Nephron (organoid): ENCODE measurements at regions not wholly inside any gene's neighbourhood (a gene's known extent, or its start where the extent isn't known, plus 50 kb on each side); places are given as distances from the start of the nearest gene placed in this dataset.

Source experiments
- H3K27ac Mint-ChIP-seq, 3 experiments: 2 replicates each; pipeline ENCODE4 v1.8.0; 2020; ENCODE audit warnings: mixed read lengths in 3 of 3, mild to moderate bottlenecking in 2 of 3, moderate library complexity in 1 of 3
- H3K27me3 Mint-ChIP-seq: 2 replicates; pipeline ENCODE4 v1.8.0; 2021; ENCODE audit warnings: low read depth, mild to moderate bottlenecking, moderate library complexity, mixed read lengths
- H3K36me3 Mint-ChIP-seq: 2 replicates; pipeline ENCODE4 v1.8.0; 2020; ENCODE audit warnings: low read depth, mixed read lengths
- H3K4me1 Mint-ChIP-seq: 2 replicates; pipeline ENCODE4 v1.8.0; 2020; ENCODE audit warnings: mixed read lengths
- H3K4me3 Mint-ChIP-seq, 3 experiments: 2 replicates each; pipeline ENCODE4 v1.8.0; 2020; ENCODE audit warnings: mild to moderate bottlenecking in 3 of 3, mixed read lengths in 3 of 3, moderate library complexity in 2 of 3
- H3K9me3 Mint-ChIP-seq: 2 replicates; pipeline ENCODE4 v1.8.0; 2020; ENCODE audit warnings: mixed read lengths
- CTCF ChIP-seq, 3 experiments: fragments of 200-600 bp; sonication (generic); IDR thresholded peaks; one replicate each; pipeline ENCODE4 v1.5.0; 2021; ENCODE audit warnings: antibody characterized with exemption in 3 of 3; ENCODE audit not compliant: unreplicated experiment in 3 of 3

GRCh38 chr14:65179918-65180724 lies 77.8 kb upstream of the MAX start:
- H3K27ac Mint-ChIP-seq: no peak overlapping the region
- no peak for TF ChIP-seq CTCF (IDR thresholded peaks at IDR 0.05; ENCODE audit: unreplicated experiment in 3 of 3)
- peaks cover 10% of the 10 kb centered on the region for H3K4me1 Mint-ChIP-seq
- H3K36me3 Mint-ChIP-seq: no peaks in the 10 kb centered on the region
- peaks cover 11% of the 10 kb centered on the region for H3K27me3 Mint-ChIP-seq
- H3K9me3 Mint-ChIP-seq: peaks cover 14% of the 10 kb centered on the region
- no peak overlapping the region for H3K4me3 Mint-ChIP-seq

GRCh38 chr14:65180725-65181025 lies 78.4 kb upstream of the MAX start:
- H3K27me3 Mint-ChIP-seq: peaks cover 14% of the 10 kb centered on the region

GRCh38 chr14:65184032-65184764 lies 81.9 kb upstream of the MAX start:
- peaks cover 32% of the 10 kb centered on the region for H3K27me3 Mint-ChIP-seq
- peaks cover 19% of the 10 kb centered on the region for H3K4me1 Mint-ChIP-seq
- no peak overlapping the region for H3K27ac Mint-ChIP-seq
- no peaks in the 10 kb centered on the region for H3K36me3 Mint-ChIP-seq
- no peak for TF ChIP-seq CTCF (IDR thresholded peaks at IDR 0.05; ENCODE audit: unreplicated experiment in 3 of 3)
- peaks cover 14% of the 10 kb centered on the region for H3K9me3 Mint-ChIP-seq
- H3K4me3 Mint-ChIP-seq: no peak overlapping the region

More at GRCh38 chr14:65180725-65181025, 78.4 kb upstream of the MAX start:
- peaks cover 11% of the 10 kb centered on the region for H3K4me1 Mint-ChIP-seq
- no peak overlapping the region for H3K27ac Mint-ChIP-seq
- H3K9me3 Mint-ChIP-seq: peaks cover 14% of the 10 kb centered on the region
- no peak for TF ChIP-seq CTCF (IDR thresholded peaks at IDR 0.05; ENCODE audit: unreplicated experiment in 3 of 3)
- no peaks in the 10 kb centered on the region for H3K36me3 Mint-ChIP-seq
- no peak overlapping the region for H3K4me3 Mint-ChIP-seq

GRCh38 chr14:65185829-65186228 lies 83.5 kb upstream of the MAX start:
- no peak overlapping the region for H3K4me3 Mint-ChIP-seq
- peaks cover 11% of the 10 kb centered on the region for H3K4me1 Mint-ChIP-seq
- no peak overlapping the region for H3K27ac Mint-ChIP-seq
- peaks cover 32% of the 10 kb centered on the region for H3K27me3 Mint-ChIP-seq
- H3K36me3 Mint-ChIP-seq: no peaks in the 10 kb centered on the region
- H3K9me3 Mint-ChIP-seq: peaks cover 14% of the 10 kb centered on the region
- TF ChIP-seq CTCF (IDR thresholded peaks at IDR 0.05; ENCODE audit: unreplicated experiment in 3 of 3): no peak

- Mint-ChIP-seq H3K27me3 (peaks cover 32% of the 10 kb centered on the region), H3K27ac (no peak overlapping the region)
- no peak for TF ChIP-seq CTCF (IDR thresholded peaks at IDR 0.05; ENCODE audit: unreplicated experiment in 3 of 3)
Measured at GRCh38 chr14:65186951-65187350, 84.6 kb upstream of the MAX start.

More at GRCh38 chr14:65186951-65187350, 84.6 kb upstream of the MAX start:
- H3K4me3 Mint-ChIP-seq: no peak overlapping the region
- peaks cover 11% of the 10 kb centered on the region for H3K4me1 Mint-ChIP-seq
- no peaks in the 10 kb centered on the region for H3K36me3 Mint-ChIP-seq
- H3K9me3 Mint-ChIP-seq: peaks cover 8% of the 10 kb centered on the region
